ENCODE measurements at regions not wholly inside any gene's neighbourhood (a gene's known extent, or its start where the extent isn't known, plus 50 kb on each side); places are given as distances from the start of the nearest gene placed in this dataset.

- no peak for TF ChIP-seq POLR2AphosphoS5 (IDR thresholded peaks at IDR 0.05; ENCODE audit: insufficient read depth in 1 of 2, low read depth in 1 of 2)
- TF ChIP-seq, protein P1, sequence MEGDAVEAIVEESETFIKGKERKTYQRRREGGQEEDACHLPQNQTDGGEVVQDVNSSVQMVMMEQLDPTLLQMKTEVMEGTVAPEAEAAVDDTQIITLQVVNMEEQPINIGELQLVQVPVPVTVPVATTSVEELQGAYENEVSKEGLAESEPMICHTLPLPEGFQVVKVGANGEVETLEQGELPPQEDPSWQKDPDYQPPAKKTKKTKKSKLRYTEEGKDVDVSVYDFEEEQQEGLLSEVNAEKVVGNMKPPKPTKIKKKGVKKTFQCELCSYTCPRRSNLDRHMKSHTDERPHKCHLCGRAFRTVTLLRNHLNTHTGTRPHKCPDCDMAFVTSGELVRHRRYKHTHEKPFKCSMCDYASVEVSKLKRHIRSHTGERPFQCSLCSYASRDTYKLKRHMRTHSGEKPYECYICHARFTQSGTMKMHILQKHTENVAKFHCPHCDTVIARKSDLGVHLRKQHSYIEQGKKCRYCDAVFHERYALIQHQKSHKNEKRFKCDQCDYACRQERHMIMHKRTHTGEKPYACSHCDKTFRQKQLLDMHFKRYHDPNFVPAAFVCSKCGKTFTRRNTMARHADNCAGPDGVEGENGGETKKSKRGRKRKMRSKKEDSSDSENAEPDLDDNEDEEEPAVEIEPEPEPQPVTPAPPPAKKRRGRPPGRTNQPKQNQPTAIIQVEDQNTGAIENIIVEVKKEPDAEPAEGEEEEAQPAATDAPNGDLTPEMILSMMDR (IDR thresholded peaks at IDR 0.05), result no peak
These were observed 212.6 kb downstream of the ZNF621 start for GRCh38 chr3:40737343-40737742.
